ENCODE measurements at regions not wholly inside any gene's neighbourhood (a gene's known extent, or its start where the extent isn't known, plus 50 kb on each side); places are given as distances from the start of the nearest gene placed in this dataset.

GRCh38 chr6:7473805-7474719, 67.4 kb upstream of the DSP start:
- TF ChIP-seq SPI1 (IDR thresholded peaks at IDR 0.05; ENCODE audit: borderline replicate concordance, low read depth) (no peak), GABPA (IDR thresholded peaks at IDR 0.05; ENCODE audit: low read depth) (no peak), POLR2AphosphoS5 (IDR thresholded peaks at IDR 0.05; ENCODE audit: low read depth) (no peak)
- TF ChIP-seq, protein P1, sequence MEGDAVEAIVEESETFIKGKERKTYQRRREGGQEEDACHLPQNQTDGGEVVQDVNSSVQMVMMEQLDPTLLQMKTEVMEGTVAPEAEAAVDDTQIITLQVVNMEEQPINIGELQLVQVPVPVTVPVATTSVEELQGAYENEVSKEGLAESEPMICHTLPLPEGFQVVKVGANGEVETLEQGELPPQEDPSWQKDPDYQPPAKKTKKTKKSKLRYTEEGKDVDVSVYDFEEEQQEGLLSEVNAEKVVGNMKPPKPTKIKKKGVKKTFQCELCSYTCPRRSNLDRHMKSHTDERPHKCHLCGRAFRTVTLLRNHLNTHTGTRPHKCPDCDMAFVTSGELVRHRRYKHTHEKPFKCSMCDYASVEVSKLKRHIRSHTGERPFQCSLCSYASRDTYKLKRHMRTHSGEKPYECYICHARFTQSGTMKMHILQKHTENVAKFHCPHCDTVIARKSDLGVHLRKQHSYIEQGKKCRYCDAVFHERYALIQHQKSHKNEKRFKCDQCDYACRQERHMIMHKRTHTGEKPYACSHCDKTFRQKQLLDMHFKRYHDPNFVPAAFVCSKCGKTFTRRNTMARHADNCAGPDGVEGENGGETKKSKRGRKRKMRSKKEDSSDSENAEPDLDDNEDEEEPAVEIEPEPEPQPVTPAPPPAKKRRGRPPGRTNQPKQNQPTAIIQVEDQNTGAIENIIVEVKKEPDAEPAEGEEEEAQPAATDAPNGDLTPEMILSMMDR (IDR thresholded peaks at IDR 0.05; ENCODE audit: insufficient read depth, low read length): no peak
- TF ChIP-seq, protein P2, sequence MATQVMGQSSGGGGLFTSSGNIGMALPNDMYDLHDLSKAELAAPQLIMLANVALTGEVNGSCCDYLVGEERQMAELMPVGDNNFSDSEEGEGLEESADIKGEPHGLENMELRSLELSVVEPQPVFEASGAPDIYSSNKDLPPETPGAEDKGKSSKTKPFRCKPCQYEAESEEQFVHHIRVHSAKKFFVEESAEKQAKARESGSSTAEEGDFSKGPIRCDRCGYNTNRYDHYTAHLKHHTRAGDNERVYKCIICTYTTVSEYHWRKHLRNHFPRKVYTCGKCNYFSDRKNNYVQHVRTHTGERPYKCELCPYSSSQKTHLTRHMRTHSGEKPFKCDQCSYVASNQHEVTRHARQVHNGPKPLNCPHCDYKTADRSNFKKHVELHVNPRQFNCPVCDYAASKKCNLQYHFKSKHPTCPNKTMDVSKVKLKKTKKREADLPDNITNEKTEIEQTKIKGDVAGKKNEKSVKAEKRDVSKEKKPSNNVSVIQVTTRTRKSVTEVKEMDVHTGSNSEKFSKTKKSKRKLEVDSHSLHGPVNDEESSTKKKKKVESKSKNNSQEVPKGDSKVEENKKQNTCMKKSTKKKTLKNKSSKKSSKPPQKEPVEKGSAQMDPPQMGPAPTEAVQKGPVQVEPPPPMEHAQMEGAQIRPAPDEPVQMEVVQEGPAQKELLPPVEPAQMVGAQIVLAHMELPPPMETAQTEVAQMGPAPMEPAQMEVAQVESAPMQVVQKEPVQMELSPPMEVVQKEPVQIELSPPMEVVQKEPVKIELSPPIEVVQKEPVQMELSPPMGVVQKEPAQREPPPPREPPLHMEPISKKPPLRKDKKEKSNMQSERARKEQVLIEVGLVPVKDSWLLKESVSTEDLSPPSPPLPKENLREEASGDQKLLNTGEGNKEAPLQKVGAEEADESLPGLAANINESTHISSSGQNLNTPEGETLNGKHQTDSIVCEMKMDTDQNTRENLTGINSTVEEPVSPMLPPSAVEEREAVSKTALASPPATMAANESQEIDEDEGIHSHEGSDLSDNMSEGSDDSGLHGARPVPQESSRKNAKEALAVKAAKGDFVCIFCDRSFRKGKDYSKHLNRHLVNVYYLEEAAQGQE (IDR thresholded peaks at IDR 0.05; ENCODE audit: insufficient replicate concordance, low read depth): no peak
- no peak for DNase-seq (ENCODE audit: low read depth in 1 of 2, low spot score in 1 of 2)
- no peaks in the 10 kb centered on the region for H3K27me3 ChIP-seq (ENCODE audit: insufficient read depth, poor library complexity, severe bottlenecking)

DNA sequence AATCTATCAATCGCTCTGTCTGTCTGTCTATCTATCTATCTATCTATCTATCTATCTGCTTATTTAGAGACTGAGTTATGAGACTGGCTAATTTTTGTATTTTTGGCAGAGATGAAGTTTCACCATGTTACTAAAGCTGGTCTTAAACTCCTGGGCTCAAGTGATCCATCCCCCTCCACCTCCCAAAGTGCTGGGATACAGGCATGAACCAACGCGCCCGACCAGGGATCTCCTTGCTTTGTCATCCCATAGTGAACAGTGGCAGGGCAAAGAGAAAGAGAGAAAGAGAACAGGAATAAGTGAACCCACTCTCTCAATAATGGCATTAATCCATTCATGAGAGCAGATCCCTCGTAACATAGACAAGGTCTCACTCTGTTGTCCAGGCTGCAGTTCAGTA, 66.4 kb upstream of the DSP start:
- DNase-seq (ENCODE audit: low read depth in 1 of 2, low spot score in 1 of 2): no peak
- no peak overlapping the region for H3K27ac ChIP-seq (replicated peaks)
- no peak overlapping the region for H3K4me3 ChIP-seq (replicated peaks; ENCODE audit: insufficient read depth, low read length)
- TF ChIP-seq POLR2AphosphoS5 (IDR thresholded peaks at IDR 0.05; ENCODE audit: low read depth): no peak
- TF ChIP-seq, protein P2 (IDR thresholded peaks at IDR 0.05; ENCODE audit: insufficient replicate concordance, low read depth): no peak
- TF ChIP-seq GABPA (IDR thresholded peaks at IDR 0.05; ENCODE audit: low read depth): no peak
- TF ChIP-seq, protein P1 (IDR thresholded peaks at IDR 0.05; ENCODE audit: insufficient read depth, low read length): no peak
- H3K27me3 ChIP-seq (ENCODE audit: insufficient read depth, poor library complexity, severe bottlenecking): no peaks in the 10 kb centered on the region

More at GRCh38 chr6:7473805-7474719, 67.4 kb upstream of the DSP start:
- H3K27ac ChIP-seq (replicated peaks): no peak overlapping the region
- H3K4me3 ChIP-seq (replicated peaks; ENCODE audit: insufficient read depth, low read length): no peak overlapping the region

DNA sequence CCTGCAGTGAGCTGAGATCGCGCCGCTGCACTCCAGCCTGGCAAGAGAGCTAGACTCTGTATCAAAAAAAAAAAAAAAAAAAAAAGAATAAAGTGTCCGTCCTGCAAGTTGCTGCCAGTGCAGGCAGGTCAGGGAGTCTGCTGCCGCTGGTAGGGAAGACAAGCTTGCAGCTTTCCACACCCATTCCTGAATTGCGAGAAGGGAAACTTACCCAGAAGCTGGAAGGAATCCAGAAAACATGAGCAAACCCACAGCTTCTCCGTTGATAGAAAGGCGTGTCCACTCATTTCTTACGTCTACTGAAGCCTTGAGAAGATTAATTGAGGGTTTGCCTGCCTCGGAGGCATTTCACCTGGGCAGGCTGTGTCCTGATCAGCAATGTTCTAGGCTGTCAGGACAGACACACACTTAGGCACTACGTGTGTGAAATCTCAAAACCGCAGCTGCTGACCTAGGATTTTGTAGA, 61.6 kb upstream of the DSP start:
- no peaks in the 10 kb centered on the region for H3K27me3 ChIP-seq (ENCODE audit: insufficient read depth, poor library complexity, severe bottlenecking)
- H3K27ac ChIP-seq (replicated peaks): no peak overlapping the region
- H3K4me3 ChIP-seq (replicated peaks; ENCODE audit: insufficient read depth, low read length): no peak overlapping the region
- TF ChIP-seq GABPA (IDR thresholded peaks at IDR 0.05; ENCODE audit: low read depth): no peak
- TF ChIP-seq, protein P1 (IDR thresholded peaks at IDR 0.05; ENCODE audit: insufficient read depth, low read length): no peak
- TF ChIP-seq POLR2AphosphoS5 (IDR thresholded peaks at IDR 0.05; ENCODE audit: low read depth): no peak
- TF ChIP-seq, protein P2 (IDR thresholded peaks at IDR 0.05; ENCODE audit: insufficient replicate concordance, low read depth): no peak
- no peak for TF ChIP-seq SPI1 (IDR thresholded peaks at IDR 0.05; ENCODE audit: borderline replicate concordance, low read depth)
- DNase-seq (ENCODE audit: low read depth in 1 of 2, low spot score in 1 of 2): no peak

Data from HL-60 (cell line).